Activated T-cell treated with anti-CD3 and anti-CD28 coated beads, Interleukin-2, amount 50 U/mL, for 72 hours (primary cell): ENCODE measurements at regions not wholly inside any gene's neighbourhood (a gene's known extent, or its start where the extent isn't known, plus 50 kb on each side); places are given as distances from the start of the nearest gene placed in this dataset.
A peak's percentile ranks its signal among the peaks of the same experiment; 100 is the strongest.

Experiments used
- ATAC-seq, 2 donors: fragments of 150-1000 bp; cut with Tn5 transposase; replicated peaks in 1 of 2; 2 replicates each; pipeline ENCODE4 v1.10.0; 2021; ENCODE audit warnings: moderate library complexity in 2 of 2, mild to moderate bottlenecking in 1 of 2
- DNase-seq, 2 donors: peaks; one replicate each; pipeline ENCODE4 v3.0.0; 2021 to 2022; ENCODE audit warnings: mixed read lengths in 1 of 2
- H3K27ac Mint-ChIP-seq: one replicate; pipeline ENCODE4 v1.8.0; 2022; ENCODE audit warnings: mild to moderate bottlenecking, moderate library complexity, mixed read lengths
- H3K27me3 Mint-ChIP-seq: one replicate; pipeline ENCODE4 v1.8.0; 2022; ENCODE audit warnings: low read depth, mixed read lengths
- H3K36me3 Mint-ChIP-seq, 2 donors: one replicate each; pipeline ENCODE4 v1.8.0; 2022; ENCODE audit warnings: mixed read lengths in 2 of 2, mild to moderate bottlenecking in 1 of 2; ENCODE audit not compliant: insufficient read depth in 2 of 2
- H3K4me1 Mint-ChIP-seq: one replicate; pipeline ENCODE4 v1.8.0; 2022; ENCODE audit warnings: low read depth, mixed read lengths
- H3K4me3 Mint-ChIP-seq, 2 donors: one replicate each; pipeline ENCODE4 v1.8.0; 2022; ENCODE audit warnings: mild to moderate bottlenecking in 2 of 2, mixed read lengths in 2 of 2, moderate library complexity in 2 of 2
- H3K9me3 Mint-ChIP-seq, 2 donors: one replicate each; pipeline ENCODE4 v1.8.0; 2022; ENCODE audit warnings: mixed read lengths in 2 of 2

- Mint-ChIP-seq H3K9me3 (peaks cover 6 to 11% of the 10 kb centered on the region in 2 donors), H3K36me3 (peaks cover 2 to 5% of the 10 kb centered on the region in 2 donors), H3K27me3 (peaks cover 13% of the 10 kb centered on the region), H3K27ac (no peak overlapping the region), H3K4me1 (no peaks in the 10 kb centered on the region), H3K4me3 (no peak overlapping the region)
- DNase-seq = no peak
- ATAC-seq = no peak
Observed at GRCh38 chrX:58051346-58051745, 141.1 kb upstream of the ZXDA start.

GRCh38 chrX:58044130-58044529 is 133.9 kb upstream of the ZXDA start:
- Mint-ChIP-seq H3K36me3 (peaks cover 2 to 5% of the 10 kb centered on the region in 2 donors), H3K27ac (no peak overlapping the region), H3K27me3 (peaks cover 8% of the 10 kb centered on the region), H3K4me1 (no peaks in the 10 kb centered on the region), H3K9me3 (peaks cover 6 to 11% of the 10 kb centered on the region in 2 donors), H3K4me3 (no peak overlapping the region)
- DNase-seq (no peak), ATAC-seq (no peak)

DNA sequence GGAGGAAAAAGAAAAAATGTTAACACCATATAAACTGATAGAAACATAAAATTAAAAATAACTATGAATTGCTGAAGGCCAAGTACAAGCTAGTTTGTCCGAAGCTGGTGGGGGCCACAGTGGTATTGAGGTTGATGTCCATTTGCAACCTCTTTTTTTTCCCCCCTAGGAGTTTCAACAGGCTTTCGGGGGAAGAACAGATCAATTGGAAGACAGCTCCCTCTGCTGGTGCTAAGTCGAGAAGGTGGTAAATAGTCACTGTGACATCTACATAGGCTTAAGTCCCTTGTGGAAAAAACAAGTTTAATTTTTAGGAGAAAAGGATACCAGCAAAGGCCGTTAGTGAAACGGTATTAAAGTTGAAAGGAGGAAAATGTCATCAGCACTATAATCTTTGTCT is 115.7 kb upstream of the ZXDA start:
- Mint-ChIP-seq H3K27me3 (peaks cover 15% of the 10 kb centered on the region), H3K9me3 (no peaks in the 10 kb centered on the region), H3K4me3 (no peak overlapping the region), H3K36me3 (no peaks in the 10 kb centered on the region), H3K27ac (no peak overlapping the region), H3K4me1 (peaks cover 4% of the 10 kb centered on the region)
- peak; percentile 13 to 27 for DNase-seq
- ATAC-seq = no peak

DNA sequence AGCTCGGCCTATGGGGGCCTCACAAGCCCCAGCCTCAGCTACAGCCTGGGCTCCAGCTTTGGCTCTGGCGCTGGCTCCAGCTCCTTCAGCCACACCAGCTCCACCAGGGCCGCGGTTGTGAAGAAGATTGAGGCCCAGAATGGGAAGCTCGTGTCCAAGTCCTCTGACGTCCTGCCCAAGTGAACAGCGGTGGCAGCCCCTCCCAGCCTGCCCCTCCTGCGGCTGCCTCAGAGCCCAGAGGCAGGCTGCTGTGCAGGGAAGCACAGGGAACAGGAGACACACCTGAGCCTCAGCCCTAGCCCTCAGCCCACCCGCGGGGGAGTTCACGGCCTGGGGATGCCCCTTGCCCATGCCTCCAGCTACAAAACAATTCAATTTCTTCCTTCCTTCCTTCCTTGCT is 75.7 kb upstream of the ZXDA start:
- H3K9me3 Mint-ChIP-seq = peaks cover 6 to 8% of the 10 kb centered on the region in 2 donors
- peaks cover 1 to 2% of the 10 kb centered on the region in 2 donors for H3K36me3 Mint-ChIP-seq
- DNase-seq (no peak), ATAC-seq (no peak)
- no peaks in the 10 kb centered on the region for H3K4me1 Mint-ChIP-seq
- H3K27me3 Mint-ChIP-seq = peaks cover 27% of the 10 kb centered on the region
- no peak overlapping the region for H3K4me3 Mint-ChIP-seq
- H3K27ac Mint-ChIP-seq = no peak overlapping the region

- Mint-ChIP-seq H3K4me3 (no peak overlapping the region), H3K4me1 (no peaks in the 10 kb centered on the region), H3K27ac (no peak overlapping the region), H3K36me3 (peaks cover 1 to 2% of the 10 kb centered on the region in 2 donors), H3K9me3 (peaks cover 6 to 8% of the 10 kb centered on the region in 2 donors), H3K27me3 (peaks cover 27% of the 10 kb centered on the region)
- DNase-seq (no peak), ATAC-seq (no peak)
Observed at GRCh38 chrX:57984620-57985019, 74.4 kb upstream of the ZXDA start.

DNA sequence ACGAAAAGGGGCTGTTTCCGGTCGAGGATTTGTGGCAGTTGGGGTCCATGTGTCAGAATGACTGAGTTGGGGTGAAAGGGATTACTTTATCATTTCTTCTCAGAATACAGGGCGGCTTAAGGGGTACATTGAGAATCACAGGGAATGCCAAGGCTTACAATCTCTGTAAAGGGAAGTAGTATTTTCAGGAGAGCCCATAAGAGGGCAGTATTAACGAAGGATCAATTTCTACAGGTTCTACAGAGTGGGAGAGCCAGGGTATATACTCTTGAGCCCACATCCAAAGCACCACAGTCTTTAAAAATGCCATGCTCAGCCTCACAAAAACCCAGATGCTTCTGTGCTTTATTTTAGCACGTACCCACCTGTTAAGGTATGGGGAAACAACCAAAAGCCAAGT is 67.7 kb upstream of the ZXDA start:
- Mint-ChIP-seq H3K36me3 (no peaks in the 10 kb centered on the region), H3K4me1 (no peaks in the 10 kb centered on the region), H3K27me3 (peaks cover 40% of the 10 kb centered on the region), H3K4me3 (no peak overlapping the region), H3K27ac (no peak overlapping the region), H3K9me3 (no peaks in the 10 kb centered on the region)
- no peak for ATAC-seq
- no peak for DNase-seq

- Mint-ChIP-seq H3K27me3 (no peaks in the 10 kb centered on the region), H3K4me1 (no peaks in the 10 kb centered on the region), H3K9me3 (peaks cover 7 to 10% of the 10 kb centered on the region in 2 donors), H3K27ac (no peak overlapping the region), H3K4me3 (no peak overlapping the region), H3K36me3 (peaks cover 2 to 13% of the 10 kb centered on the region in 2 donors)
- DNase-seq = no peak
- ATAC-seq = no peak
Observed at GRCh38 chrX:57964975-57965374, 54.7 kb upstream of the ZXDA start.
